Stimulated activated CD4-positive, alpha-beta T cell treated with anti-CD3 and anti-CD28 coated beads, Interleukin-1b, Interleukin-23, amount 100 ng/mL, for 48 hours (primary cell): ENCODE measurements at regions not wholly inside any gene's neighbourhood (a gene's known extent, or its start where the extent isn't known, plus 50 kb on each side); places are given as distances from the start of the nearest gene placed in this dataset.

ENCODE experiments used
- DNase-seq: peaks from one replicate; pipeline ENCODE4 v3.0.0-alpha.2; 2020

DNA sequence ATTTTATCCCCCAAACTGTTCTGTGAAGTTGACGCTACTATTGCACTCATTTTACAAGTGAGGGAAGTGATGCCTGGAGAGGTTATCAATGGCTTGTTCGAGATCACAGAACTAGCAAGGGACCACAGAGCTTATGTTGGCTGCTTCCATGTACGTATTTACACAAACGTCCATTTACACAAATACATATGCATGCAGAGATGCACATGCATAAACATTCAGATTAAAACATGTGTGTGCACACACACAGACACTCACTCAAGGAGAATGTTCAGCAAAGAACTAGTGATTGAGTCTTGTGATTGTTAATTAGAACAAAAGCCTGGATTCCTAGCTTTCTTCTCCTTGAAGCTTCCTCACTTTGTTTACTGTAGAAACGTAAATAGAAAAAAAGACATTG is 321.5 kb upstream of the CHD6 start:
- DNase-seq = no peak

DNA sequence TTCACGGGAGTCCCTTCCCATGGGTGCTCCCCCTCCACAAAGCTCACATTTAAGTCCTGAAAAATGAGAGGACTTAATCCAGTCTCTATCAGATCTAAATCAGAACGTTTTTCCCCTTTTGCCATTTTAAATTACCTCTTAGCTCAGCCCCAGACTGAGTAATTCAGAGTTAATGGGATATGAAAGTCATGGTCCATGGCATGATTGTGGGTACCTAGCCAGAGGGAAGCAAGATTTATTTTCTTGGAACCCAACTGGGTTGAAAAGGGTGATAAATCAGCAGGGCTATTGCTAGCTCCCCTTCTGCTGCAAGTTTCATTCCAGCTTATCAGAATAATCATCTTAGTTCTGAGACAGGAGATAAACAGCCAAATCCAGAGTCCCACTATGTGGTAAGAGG is 320.2 kb upstream of the CHD6 start:
- DNase-seq = no peak

DNA sequence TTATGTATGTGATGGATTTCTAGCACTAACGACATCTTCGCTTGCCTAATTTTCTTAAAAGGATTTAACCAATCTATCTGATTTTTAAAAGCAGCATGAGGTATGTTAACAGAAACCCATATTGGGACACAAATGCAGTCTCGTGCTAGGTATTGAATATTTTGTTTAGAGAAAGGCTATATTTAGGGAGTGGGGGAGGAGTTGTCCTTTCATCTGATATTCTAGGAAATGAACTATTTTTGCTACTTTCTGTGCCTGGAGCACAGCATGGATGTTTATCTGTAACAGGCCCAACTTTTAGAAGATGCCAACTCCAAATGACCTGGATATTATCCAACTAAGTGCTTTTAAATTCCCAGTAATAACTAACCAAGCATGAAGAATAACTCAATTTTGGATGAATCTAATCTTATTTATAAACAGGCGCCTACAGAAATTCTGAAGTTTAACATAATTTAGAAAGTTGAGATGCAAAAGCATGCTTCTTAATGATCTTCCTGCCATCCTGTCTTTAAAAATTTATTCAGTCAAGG is 317.1 kb upstream of the CHD6 start:
- no peak for DNase-seq

DNA sequence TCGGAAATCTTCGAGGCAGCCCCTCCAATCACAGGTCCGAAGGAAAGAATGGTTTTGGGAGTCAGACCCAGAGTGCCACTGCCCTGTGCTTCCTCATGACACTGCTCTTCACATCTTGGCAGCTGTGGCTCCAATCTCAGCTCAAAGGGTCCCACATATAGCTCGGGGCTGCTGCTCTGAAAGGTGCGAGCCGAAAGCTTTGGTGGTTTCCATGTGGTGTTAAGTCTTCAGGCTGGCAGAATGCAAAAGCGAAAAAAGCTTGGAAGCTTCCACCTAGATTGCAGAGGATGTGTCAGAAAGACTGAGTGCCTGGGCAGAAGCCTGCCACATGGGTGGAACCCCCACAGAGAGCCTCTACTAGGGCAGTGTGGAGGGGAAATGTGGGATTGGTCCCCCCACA is 314.3 kb upstream of the CHD6 start:
- DNase-seq = no peak

DNA sequence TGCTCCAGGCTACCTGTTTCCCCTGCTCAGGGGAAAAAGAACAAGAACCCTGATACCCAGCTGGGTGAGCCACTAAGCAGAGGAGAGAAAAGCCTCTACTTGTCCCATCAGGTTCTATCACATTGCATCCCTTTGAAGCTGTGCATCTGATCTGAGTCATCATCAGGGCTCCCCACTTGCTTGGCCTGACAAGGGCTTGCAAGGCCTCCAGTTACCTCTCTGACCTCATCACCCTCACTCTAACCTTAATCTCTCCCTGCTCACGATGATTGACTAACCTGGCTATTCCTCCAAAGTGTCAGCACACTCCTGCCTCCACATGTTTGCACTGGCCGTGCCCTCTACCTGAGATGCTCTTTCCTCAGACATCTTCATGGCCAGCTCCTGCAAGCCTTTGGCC is 309.5 kb upstream of the CHD6 start:
- no peak for DNase-seq

DNA sequence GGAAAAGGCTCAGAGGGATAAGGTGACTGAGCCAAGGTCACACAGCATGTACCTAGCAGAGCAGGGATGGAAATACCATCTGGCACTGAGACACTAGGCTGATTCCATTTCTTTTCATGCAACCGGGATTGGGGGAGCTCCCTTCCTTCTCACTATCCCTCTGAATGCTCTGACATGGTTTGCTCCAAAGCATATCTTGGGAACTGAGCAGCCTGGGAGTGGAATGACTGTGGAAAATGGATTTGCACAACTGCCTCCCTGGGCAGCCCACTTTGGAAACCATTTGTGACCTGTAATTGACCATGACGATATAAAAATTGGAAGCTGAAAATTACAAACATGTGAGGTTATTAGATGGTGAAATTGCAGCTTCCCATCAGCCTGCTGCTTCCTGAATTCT is 309.0 kb upstream of the CHD6 start:
- no peak for DNase-seq

DNA sequence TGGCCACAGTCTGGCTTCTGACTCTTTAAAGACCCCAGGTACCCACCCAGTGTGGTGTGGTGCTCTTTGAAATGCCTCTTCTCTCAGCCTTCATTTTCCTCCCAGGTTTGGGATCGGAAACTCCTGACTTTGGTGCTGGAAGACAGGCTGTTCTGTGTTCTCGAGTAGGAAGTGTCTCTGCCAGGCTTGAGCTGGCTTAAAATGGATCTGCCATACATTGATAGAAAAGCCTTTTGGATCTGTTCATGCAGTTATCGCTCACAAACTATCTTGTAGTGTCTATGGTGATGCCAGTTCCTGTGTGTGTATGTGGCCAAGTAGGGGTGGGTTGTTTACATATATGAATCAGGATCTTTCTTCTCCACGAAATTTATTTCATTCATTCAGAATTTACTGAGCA is 307.3 kb upstream of the CHD6 start:
- DNase-seq = no peak

DNA sequence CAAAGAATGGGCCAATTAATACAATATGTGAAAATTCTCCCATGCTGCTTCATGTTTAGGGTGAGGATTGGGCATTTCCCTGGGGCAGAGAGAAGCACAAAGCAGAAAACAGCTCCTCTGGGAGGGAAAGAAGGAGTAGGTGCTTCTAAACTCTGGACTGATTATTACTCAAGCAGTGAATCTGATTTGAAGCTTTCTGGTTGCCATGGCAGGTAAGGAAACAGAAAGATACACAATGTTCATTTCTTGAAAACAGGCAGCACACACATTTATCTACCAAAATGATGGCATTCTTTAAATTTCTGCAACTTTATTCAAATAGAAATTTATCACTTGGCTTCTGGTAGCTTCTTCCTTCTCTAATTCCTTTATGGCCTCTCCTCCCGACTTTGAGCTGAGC is 305.4 kb upstream of the CHD6 start:
- DNase-seq = no peak

DNA sequence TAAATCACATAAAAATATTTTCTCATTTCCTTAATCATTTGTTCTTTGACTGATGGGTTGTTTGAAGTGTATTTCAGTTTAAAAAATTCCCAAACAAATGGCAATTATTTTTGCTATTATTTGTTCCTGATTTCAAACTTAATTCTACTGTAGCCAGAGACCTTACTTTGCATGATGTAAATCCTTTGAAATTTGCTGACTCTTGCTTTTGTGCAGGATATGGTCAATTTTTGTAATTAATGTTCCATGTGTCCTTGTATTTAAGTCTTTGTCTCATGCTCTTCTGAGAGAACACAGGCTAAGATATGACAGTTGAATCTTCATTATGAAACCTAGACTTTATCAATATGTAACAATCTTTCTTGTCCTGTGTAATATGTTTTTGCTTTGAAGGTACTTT is 295.0 kb upstream of the CHD6 start:
- no peak for DNase-seq

DNA sequence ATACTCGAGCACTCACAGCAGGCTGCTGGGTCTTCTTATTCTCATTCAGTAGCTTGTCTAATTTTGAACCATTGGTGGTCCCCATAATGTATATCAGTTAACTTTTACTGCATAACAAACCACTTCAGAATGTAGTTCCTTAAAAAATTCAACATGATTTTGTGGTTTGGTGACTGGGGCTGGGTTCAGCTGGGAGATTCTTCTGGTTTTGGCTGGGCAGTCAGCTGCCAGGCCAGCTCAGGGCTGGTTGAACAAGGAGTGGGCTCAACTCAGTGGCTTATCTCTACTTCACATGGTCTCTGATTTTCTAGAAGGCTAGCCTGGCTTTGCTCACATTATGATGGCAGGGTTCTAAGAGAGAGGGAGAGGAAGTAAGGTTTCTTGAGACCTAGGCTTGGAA is 292.4 kb upstream of the CHD6 start:
- no peak for DNase-seq

DNA sequence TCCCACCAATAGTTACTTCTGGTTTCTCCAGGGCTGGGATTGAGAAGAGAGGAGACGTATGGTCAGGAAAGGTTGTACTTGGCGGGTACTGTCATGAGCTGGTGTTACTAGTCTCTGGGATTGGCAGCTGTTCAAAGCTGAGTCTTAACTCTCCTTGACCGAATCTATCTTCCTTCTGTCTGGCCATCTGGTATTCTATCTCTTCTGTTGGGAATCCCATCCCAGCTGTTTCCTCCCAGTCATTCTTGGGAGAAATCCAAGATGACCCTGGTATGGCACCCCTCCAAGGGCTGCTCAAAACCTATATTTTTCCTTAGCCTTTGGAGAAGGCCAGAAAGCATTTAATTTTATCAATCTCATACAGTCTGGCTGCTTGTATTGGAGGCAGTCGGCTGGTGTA is 287.0 kb upstream of the CHD6 start:
- no peak for DNase-seq

DNA sequence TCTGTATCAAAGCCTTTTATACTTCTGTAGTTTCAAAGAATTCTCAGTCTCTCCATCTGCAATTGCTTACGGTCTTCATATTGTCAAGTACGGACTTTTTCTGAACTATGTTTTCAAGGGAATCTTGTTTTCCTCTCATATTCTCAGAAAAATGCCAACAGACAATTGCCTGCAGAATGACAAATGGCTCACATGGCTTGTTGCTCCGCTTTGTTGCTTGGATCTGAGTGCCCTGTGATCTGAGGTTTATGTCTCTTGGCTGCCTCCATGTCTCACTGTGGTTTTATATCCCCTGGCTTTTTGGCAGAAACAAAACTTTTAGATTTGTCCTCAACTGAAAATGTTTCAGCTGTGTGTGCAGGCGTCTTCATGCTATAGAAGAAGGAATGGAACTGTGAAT is 285.4 kb upstream of the CHD6 start:
- no peak for DNase-seq

DNA sequence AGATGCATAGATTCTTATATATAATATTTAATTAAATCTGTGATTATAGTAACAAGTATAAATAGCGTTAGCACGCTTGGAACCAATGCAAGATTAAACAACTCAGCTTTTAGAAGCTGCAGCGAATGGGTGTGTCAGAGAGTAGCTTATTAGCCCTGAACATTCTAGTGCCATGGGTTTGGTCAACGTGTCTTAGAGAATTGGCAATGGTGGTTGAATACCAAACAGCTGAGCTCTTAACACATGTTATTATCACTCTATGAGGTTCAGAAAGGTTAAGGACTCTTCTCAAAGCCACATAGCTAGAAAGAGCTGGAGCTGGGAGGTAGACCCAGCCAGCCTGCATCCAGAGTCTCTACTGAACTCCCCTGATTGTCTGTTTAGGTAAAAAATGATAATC is 284.2 kb upstream of the CHD6 start:
- no peak for DNase-seq

DNA sequence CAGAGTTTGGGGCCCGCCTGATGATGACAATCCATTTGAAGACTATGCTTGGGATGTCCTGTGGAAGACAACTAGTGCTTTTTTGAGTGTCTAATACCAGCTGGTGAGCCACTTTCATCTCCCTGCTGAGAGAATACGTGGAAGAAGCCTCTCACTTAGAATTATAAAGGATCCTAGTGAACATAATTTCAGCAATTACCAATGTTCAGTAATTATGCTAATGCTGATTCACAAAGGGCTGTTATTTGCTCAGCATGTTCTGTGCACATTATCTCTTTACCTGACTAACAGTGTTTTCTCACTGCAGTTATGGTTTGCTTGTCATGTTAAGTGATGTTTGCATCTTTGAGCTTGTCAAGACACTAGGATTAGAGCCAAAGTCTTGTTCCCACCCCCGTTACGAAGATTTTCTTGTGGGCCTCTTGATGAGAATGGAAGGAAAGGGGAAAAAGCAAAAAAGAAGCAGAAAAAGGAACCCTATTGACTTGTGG is 282.1 kb upstream of the CHD6 start:
- no peak for DNase-seq

DNA sequence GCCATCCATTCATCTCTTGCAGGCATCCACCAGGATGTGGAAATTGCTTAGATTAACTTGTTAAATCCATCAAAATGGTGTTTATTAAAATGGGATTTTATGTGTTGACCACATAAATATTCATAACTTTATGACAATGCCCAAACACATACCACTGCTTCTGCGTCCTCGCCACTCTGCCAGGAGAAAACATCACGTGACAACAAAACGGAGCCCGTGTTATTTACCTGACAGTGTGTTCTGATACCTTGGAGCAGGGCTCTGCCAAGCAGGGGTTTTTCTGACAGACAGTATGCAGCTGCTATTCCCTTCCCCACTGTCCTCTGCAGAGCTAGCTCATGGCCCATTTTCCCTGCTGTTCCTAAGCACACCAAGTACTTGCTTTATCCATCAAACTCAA is 279.5 kb upstream of the CHD6 start:
- DNase-seq = no peak

DNA sequence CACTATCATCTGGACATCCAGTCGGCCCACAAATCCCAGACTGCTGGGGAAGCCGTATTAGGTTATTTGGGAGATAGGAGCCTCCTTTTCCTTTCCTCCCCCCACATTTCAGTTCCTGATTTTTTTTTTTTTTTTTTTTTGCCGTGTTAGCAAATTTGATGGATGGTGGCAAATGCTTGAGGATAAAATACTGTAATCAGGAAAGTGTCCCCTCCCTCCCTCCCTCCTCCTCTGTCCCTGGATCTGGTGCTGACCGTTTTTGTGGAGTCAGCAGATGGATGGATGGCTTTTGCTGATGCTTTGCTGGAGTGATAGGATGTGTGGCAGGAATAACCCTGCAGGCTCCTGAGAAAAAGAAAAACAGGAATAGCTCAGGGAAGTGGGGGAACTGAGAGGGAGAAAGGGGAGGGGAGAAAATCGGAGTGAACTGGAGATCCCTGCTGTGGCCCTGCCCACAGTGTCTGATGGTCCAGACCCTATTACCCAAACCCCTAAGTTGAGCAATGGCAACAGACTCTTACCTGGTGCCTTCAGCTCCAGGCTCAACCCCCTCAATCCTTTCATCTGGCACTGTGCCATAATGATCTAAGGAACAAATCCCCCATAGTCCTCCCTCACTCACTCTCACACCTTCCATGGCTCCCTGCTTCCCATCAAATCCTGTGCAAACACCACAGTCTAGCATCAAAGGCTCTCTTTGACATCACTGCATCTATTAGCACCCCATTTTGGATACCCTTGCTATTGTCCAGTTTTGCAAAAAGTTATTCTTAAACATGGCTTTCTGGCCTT is 277.3 kb upstream of the CHD6 start:
- no peak for DNase-seq

DNA sequence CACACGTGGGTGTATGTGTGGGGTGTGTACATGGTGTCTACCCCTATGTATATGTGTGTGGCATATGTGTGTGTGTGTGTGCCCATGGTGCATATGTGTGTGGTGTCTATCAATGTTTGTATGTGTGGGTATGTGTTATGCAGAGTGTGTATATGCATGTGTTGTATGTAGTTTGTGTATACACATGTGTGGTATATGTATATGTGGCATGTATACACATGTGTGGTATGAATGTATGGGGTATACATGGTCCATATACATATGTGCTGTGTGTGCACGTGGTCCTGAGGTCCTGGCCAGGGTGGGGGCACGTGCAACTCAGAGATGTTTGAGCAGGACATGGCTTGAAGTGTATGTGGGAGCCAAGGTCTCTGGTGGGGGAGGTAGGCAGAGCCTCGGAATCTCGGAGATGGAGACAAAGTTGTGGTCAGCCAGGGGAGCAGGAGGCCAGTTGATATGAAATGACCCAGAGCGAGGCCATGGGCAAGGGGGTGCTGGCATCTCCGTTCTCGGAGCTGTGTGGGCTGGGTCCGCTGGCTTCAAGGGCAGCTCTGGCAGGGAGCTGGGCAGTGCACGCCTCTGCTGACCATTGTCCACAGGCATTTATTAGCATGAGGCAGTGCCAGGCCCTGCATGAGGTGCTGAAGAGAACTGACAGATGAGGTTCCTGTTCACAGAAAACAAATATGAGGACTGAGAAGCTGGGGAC is 276.2 kb upstream of the CHD6 start:
- no peak for DNase-seq

DNA sequence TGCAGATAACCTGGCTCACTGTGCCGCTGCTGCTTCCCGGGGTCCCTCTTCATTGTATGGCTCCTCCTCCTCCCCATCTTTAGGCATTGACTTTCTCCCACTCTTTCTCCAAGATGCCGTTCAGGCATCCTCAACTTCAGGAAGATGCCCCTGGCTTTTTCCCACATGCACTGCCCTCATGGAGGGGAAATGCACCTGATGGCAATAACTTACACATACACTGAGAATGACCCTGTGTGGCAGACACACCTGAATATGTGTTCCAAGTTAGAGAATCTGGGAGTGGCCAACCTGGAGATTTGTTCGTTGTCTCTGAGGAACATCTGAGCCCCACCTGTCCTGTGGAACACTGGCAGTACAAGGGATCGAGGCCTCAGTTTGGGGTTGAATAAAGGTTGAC is 273.9 kb upstream of the CHD6 start:
- DNase-seq = no peak

DNA sequence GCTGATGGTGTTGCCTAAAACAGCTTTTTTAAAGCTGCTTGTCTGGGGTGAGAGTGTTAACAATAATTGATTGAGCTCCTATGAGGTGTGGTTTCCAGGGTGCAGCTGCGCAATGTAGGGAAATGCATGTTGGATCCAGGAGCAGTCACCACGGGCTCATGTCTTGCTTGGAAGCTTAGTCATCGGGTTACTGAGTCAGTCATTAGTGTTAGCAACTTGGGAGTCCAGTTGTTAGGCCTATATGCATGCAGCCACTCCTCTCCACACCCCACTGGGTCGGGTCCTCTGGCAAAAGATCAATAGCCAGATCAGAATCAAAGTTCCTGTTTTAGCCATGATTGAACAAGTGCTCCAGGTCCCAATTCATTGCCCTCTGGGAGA is 271.7 kb upstream of the CHD6 start:
- DNase-seq = no peak

DNA sequence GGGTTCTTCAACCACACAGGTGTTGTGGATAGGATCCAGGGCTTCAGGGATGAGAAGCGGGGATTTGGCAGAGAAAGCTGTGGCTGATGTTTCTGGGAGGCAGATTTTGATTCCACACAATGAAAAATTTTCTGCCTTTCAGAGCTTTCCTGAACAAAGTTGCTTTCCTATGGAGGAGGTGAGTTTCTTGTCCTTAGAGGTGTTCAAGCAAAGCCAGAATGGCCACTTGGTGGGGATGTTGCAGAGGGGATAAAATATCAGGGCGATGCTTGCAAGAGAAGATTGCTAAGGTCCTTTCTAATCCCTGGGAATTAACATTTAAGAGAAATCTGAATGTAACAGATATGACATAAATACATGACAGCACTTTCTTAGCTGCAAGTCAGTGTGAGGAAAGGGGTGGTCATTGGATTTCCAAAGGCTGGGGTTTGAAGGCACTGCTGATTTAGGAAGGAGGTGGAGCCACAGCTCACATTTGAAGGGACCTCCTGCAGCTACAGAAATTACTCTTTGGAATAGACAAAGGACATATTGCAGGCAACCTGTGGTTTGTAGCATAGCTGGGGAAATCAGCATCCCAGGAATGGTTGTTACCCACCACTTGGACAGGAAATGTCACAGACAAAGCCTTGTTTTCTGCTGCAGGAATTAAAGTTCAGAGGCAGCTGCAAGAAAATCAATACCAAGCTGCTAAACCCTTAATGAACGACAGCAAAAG is 271.1 kb upstream of the CHD6 start:
- DNase-seq = no peak

DNA sequence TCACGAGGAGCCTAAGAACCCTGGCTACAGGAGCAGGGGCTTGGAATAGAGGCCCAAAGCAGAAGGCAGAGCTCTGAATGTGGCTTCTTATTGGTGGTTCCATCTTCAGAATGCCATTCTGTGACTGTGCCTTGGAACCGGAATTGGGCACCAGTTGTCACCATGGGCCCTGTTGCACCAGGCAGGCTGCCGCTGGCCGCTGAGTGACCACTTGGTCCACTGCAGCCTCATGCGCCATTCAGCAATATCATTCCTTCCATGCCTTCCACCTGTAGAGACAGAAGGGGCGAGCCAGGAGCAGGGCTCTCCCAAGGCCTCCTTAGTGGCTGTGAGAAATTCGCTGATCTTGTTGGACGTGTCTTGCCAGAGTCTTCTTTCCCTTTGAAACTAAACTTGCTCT is 270.3 kb upstream of the CHD6 start:
- DNase-seq = no peak

DNA sequence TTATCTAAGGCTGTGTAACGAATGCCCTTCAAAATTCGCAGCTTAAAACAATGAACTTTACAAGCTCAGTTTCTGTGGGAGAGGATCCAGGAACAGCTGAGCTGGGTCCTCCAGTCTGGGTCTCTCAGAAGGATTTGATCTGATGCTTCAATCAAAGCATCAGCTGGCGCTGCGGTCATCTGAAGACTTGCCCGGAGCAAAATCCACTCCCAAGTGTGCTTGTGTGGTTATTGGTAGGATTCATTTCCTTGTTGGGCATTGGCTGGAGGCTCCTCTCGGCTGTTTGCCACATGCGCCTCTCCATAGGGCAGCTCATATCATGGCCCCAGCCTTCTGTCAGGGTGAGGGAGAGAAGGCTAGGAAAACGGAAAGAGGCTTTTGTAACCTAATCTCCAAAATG is 269.3 kb upstream of the CHD6 start:
- no peak for DNase-seq

DNA sequence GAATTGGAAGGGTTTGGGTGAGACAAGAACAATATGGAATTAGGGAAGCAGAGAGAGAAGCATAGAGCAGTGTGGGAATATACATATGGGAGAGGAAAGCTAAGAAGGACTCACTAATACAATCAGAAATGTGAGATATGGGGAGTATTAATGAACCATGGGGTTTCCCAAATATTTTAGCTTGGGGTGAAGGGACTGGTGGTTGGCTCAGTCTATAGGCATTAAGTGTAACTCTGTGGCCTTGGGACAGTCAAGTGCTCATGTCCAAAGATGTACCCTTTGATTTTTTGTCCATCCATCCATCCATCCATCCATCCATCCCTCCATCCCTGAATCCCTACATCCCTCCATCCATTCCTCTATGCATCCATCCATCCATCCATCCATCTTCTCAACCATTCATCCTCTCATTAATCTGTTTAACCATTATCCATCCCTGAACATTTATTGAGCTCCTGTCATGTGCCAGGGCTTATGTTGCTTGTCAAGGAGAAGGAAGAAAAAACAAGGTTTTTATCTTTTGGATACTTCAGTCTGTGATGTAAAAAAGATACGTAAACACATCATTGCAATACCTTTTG is 263.4 kb upstream of the CHD6 start:
- DNase-seq = no peak
